CD4-positive, alpha-beta T cell treated with Interleukin-21 for 1 hour (primary cell): ENCODE measurements at regions not wholly inside any gene's neighbourhood (a gene's known extent, or its start where the extent isn't known, plus 50 kb on each side); places are given as distances from the start of the nearest gene placed in this dataset.
"Not testable (repeated sequence)": the region's sequence is repeated elsewhere in the genome, so short reads cannot be mapped to it uniquely, and the experiment has no call there.

Source experiments
- DNase-seq: peaks from one replicate; pipeline ENCODE4 v3.0.0-alpha.2; 2020

GRCh38 chr7:89401099-89401498, 605.6 kb upstream of the TEX47 start:
- DNase-seq = no peak

- DNase-seq = no peak
These were observed 606.2 kb upstream of the TEX47 start for GRCh38 chr7:89401690-89402089.

DNA sequence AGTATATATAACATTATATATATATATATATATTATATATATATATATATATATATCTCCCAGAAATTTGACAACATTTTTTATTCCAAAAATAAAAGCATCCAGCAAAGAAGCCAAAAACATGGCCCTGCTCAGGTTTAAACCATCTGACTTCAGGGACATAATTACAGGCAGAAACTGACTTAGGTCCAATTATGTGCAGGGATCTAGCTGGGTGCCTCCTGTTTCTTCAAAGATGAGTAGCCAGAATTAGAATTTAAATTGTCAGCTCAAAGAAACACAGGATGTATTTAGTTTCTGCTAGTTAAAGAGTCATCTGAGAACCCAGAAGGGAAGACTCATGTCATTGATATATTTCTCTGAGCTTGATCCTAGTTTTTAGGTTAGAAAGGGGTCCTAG, 656.4 kb upstream of the TEX47 start:
- no peak for DNase-seq

GRCh38 chr7:89456556-89456955, 661.0 kb upstream of the TEX47 start:
- no peak for DNase-seq

- DNase-seq = no peak
These were observed 662.6 kb upstream of the TEX47 start for GRCh38 chr7:89458114-89458513.

GRCh38 chr7:89474456-89474855, 678.9 kb upstream of the TEX47 start:
- DNase-seq = no peak

GRCh38 chr7:89477991-89478390, 676.3 kb upstream of the STEAP1 start:
- DNase-seq = no peak

GRCh38 chr7:89495704-89496103, 658.6 kb upstream of the STEAP1 start:
- no peak for DNase-seq

- no peak for DNase-seq
These were observed 654.2 kb upstream of the STEAP1 start for GRCh38 chr7:89500084-89500483.

GRCh38 chr7:89503281-89503680, 651.0 kb upstream of the STEAP1 start:
- no peak for DNase-seq

DNA sequence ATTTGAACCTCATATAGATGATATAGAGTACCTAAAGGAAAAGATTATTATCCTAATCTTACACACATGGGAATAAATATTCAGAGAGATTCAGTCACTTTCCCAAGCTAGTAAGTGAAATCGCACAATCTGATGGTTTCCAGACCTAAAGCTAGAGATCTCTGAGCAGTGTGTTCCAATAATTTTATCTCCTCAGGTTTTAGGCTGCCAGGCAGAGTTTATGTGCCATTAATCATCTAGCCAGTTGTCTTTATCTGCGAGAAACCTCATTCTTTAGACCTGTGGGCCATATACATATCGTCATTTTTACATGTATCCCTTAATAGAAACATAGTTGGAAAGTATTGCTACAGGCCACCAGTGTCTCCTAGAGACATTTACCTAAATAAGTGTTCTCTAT, 647.2 kb upstream of the STEAP1 start:
- no peak for DNase-seq

DNA sequence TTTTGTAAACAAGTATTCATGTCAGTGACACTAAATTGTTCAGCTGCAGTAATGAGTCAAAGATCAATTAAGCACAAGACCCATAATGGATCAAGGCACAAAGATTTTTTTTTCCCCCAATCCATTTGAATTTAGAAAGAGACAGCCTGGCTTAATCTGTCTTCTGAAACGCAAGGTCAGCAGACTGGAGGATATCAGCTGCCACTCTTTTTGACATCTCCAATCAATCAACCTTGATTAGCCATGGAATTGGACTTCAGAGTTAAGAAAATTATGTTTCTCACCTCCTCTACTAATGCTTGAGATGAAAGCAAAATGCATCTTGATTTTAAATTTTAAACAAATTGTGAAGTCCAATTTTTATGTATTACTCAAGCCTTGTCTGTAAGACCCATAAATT, 642.4 kb upstream of the STEAP1 start:
- DNase-seq = no peak

DNA sequence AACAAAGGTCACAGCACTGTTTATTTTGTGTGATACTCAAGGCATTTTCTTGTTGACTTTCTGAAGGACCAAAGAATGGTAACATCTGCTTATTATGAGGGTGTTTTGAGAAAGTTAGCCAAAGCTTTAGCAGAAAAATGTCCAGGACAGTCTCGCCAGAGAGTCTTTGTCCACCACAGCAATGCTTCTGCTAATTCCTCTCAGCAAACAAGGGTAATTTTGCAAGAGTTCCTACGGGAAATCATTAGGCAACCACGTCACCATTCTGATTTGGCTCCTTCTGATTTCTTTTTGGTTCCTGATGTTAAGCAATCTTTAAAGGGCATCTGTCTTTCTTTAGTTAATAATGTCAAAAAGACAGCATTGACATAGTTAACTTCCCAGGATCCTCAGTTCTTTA, 639.3 kb upstream of the STEAP1 start:
- DNase-seq = no peak

DNA sequence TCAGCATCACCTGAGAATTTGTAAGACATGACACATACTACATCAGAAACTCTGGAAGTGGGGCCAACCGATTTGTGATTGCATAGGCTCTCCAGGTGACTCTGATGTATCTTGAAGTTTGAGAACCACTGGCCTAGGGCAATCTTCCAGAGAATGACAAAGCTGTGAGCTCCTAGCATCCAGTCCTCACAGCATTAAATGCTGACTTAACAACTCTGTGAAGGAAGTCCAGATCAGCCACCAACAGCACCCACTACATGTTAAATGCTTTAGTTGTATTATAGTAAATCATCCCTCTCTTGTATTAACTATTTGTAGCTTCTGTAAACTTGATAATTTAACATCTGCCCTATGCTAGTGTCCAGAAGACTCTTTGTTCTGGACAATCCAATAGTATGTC, 636.5 kb upstream of the STEAP1 start:
- no peak for DNase-seq

DNA sequence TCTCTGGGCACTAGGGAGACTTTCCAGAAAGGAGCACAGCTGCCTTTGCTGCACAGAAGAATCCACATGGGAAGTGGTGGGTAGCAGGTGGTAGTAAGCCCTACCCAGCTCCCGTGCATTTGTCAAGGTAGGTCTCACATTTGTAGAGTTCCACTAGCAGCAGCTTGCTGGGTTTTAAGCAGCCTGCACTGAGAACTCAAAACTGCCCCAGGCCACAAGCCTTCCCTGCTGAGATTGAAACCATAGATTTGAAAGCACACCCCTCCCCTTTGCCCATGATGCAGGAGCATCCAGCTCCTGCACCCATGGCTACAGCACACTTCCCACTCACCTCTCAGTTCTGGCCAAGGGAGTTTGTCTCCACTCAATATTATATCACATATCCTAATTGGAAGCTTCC, 604.5 kb upstream of the STEAP1 start:
- DNase-seq = no peak

GRCh38 chr7:89554209-89554608, 600.1 kb upstream of the STEAP1 start:
- DNase-seq = no peak

DNA sequence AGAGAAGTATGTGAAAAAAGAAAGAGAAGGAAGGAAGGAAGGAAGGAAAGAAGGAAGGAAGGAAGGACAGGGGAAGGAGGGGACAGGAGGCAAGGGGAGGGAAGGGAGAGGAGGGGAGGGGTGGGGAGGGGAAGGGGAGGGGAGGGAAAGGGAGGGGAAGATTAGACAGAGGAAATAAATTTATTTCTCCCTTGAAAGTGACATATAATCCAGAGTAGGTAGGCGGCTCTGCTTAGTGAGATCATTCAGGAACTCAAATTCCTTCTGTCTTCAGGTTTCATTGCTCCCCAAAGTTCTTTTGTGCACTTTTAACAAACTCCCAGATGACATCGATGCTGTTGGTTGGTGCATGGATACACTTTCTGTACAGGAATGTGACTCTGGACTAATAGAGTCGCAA, 594.7 kb upstream of the STEAP1 start:
- DNase-seq = no peak

DNA sequence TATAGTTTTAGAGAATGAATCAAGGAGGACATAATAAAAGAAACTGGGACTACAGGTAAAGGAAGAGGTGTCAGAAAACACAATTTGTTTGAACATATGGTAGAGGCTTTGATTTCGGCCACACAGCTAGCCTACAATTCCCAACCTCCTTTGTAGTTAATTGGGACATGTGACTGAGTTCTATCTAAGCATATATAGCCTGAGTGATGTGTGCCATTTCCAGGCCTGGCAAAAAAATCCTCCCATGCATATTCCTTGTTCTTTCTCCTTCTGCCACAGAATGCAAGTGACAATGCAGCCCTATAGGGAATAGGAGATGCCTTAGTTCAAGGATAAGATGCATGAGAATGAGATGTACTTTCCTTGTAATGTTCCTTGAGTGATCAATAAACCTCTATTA, 590.7 kb upstream of the STEAP1 start:
- no peak for DNase-seq

DNA sequence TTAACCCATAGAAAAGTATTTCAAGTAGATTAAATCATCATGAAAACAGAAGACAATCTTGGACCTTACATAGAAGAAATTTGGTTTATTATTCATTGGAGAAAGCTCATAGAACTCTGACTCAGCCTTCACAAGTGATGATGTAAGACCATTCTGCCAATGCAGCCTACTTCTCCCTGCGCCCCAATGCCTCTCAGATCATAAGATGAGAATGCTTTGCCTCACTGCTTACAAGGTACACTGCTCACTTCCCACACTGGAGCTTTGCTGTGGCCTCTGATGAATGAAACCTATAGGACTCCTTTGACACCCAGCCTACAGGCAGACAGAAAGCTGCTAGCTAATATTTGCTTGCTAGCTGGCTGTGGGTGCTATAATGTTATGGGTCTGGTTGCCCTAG, 569.4 kb upstream of the STEAP1 start:
- DNase-seq = no peak

GRCh38 chr7:89593125-89593524, 561.1 kb upstream of the STEAP1 start:
- DNase-seq = no peak

- DNase-seq = no peak
These were observed 551.3 kb upstream of the STEAP1 start for GRCh38 chr7:89602984-89603383.

GRCh38 chr7:89605362-89605761, 548.9 kb upstream of the STEAP1 start:
- no peak for DNase-seq

- no peak for DNase-seq
These were observed 547.8 kb upstream of the STEAP1 start for GRCh38 chr7:89606511-89606910.

DNA sequence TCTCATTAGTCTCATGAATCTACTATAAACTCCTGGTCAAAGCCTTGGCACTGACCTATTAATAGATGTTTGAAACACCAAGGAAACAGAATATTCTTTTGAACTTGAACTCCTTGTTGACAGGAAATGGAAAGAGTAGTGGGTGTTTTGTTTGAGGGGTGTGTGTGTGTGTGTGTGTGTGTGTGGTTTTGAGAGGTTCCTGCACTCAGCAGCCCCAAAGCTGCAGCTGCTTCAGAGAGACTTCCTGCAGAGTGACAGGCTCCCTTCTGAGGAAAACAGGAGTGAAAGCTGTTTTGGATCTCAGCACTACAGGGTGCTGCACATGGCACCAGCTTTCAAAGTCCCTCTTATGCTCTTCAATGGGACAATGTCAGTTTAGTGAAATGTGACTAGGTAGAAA, 546.5 kb upstream of the STEAP1 start:
- DNase-seq = peak; percentile 19

GRCh38 chr7:89616829-89617228, 537.4 kb upstream of the STEAP1 start:
- not testable (repeated sequence) for DNase-seq

GRCh38 chr7:89618274-89618673, 536.0 kb upstream of the STEAP1 start:
- DNase-seq = no peak
